G401 (cell line): ENCODE measurements at regions not wholly inside any gene's neighbourhood (a gene's known extent, or its start where the extent isn't known, plus 50 kb on each side); places are given as distances from the start of the nearest gene placed in this dataset.
"Not testable (repeated sequence)": the region's sequence is repeated elsewhere in the genome, so short reads cannot be mapped to it uniquely, and the experiment has no call there.

Experiments
- DNase-seq: peaks from one replicate; pipeline ENCODE4 v3.0.0-alpha.2; 2015; ENCODE audit warnings: low spot score
- in situ Hi-C: cut with HindIII; loops from 2 replicates; pipeline ENCODE4 v1.10.0; 2016; ENCODE audit warnings: low sequenced_read_pairs, mixed read lengths

DNA sequence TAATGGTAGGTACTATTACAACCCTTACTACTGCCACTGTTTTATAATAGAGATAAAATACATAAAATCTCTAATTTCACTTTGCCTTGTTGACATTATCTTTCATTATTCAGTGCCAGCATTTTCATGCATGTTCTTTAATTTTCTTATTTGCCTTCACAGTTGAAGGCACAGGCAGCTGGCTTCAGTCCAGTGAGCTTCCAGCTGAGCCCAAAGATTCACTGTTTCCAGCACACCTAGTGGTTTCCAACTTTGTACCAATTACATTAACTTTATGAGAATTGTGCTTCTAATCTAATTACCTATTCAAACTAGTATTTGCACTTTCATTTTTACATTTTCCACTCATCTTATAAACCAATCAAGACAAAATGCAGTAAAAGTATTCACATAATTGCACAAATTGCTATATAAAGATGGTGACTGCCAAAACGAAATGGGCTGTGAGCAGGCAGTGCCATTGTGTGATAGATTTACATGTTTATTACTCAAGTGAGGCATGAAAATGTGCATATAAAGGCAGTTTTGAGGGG lies 228.3 kb downstream of the MFSD1 start:
- in situ Hi-C loops, result no loop called here
- no peak for DNase-seq

DNA sequence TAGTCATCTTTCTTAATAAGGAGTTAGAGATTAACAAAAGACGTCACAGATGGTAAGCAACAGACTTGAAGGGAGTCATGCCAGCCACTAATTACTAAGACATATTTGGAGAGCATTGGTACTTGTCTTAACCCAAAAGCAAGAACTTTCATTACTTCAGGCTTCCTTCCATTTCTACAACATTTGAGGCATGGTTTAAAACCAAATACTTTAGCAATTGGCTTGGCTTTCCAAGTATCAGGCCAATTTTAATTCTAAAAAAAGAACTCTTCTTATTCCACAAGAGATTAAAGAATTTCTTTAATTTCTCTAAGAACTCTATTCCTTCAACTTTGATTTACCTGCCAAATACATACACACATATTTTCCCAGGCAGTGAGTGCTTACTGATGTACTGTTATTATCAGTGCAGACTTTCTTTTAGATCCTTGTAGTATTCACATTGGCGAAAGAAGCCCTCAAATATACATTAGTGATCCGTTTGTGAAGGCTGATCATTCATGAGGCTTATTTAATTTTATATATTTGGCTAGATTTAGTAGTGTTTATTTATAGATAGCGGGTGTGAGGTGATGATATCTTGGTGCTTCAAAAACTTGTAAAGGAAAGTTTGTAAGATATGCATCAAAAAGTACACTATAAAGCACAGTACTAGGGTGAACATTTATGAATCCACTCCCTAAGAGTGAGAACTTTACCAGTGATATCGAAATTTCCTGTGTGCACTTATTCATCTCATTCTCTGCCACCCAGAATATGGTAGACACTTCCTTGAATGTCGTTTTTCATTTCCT lies 229.2 kb downstream of the MFSD1 start:
- in situ Hi-C loops, result no loop called here
- DNase-seq, result no peak

DNA sequence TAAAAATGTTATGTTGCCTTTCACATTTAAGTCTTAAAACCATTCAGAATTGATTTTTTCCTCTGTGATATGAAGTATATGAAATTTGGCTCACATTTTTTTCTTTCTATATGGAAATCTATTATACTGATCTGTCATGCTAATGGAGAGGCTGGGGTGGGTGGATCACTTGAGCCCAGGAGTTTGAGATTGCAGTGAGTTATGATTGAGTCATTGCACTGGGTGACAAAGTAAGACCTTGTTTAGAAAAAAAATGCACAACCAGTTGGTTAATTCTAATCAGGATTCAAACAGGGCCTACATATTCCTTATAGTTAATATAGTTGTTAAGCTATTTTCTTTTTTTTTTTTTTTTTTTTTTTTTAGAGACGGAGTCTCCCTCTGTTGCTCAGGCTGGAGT lies 230.5 kb downstream of the MFSD1 start:
- in situ Hi-C loops, result no loop called here
- DNase-seq, result no peak

DNA sequence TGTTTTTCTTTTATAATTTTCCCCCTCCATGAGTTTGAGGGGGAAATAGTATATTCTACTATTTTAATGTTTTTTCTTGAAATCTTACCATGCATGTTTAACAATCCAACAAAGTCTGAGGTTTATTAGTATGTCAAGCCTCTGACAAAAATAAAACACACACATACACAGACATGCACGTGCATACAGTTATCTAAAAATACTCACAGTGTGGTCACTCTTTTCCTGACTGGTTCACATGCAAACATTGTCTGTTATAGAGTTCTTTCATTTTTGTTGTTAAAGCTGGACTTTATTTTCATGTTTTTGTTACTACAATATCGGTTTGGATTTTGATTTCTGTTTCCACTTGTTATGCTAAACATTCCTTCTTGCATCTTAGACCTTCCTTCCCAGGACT lies 236.6 kb downstream of the MFSD1 start:
- no peak for DNase-seq
- in situ Hi-C loops, result no loop called here

DNA sequence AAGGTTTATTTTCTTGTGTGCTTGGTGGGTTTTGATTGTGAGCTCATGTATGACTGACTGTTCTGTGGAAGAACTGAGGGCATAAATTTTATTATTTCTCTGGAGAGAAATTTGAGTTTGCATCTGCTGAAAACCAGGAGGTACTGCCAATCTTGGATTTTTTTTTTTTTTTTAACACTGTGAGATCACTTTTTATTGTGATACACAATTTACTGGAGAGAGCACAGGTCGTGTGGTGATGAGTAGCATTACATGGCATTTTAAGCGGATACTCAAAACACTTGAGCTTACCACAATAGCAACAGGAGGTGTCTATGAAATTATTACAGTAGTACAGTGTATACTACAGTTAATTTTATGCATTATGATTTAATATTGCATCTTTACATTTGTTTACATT lies 237.4 kb downstream of the MFSD1 start:
- in situ Hi-C loops, result no loop called here

DNA sequence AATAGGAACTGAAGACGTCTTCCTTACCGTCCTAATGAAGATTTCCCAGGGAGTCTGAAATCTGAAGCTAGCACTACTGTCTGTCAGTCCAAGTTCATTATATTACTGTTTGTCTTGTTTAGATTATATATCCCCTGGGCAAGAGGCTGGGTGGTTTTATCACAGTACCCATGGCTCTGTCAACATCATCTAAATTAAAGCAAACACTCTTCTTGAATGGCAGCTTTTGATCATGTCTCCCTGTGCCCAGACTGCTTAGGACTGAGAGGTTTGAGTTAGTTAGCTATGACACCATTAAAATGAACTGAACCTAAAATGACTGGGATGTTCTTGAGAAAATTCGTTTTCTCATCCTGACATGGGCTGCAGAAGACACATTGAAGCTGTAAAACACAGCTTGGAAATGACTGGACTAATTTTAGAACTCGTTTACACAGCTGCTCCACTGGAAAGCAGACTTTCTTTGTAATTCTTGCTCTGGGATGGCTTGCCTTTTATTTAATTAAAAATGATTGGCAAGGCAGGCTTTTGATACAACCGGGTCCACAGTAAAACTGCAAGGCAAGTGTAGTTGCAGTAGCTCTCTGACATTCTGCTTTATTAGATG lies 243.5 kb downstream of the MFSD1 start:
- DNase-seq, result no peak
- in situ Hi-C loops, result no loop called here

More for the DNA sequence above, 237.4 kb downstream of the MFSD1 start:
- DNase-seq, result no peak

DNA sequence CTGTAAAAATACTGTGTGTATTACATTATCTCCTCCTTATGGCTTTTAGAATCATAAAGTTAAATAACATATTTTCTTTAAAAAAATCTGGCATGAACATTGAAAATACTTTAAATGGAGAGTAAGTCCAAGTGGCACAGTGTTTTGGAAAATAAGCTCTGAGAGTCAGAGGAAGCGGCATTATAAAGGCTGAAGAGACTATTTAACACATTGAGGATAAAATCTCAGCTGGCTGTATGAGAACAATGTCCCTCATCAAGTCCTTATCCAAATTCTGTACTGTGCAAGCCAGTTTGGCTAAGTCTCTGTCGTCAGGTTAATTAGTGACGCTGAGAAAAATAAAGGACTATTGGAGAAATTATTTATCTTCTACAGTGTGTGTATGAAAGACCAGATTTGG lies 245.5 kb downstream of the MFSD1 start:
- no peak for DNase-seq
- in situ Hi-C loops, result no loop called here

DNA sequence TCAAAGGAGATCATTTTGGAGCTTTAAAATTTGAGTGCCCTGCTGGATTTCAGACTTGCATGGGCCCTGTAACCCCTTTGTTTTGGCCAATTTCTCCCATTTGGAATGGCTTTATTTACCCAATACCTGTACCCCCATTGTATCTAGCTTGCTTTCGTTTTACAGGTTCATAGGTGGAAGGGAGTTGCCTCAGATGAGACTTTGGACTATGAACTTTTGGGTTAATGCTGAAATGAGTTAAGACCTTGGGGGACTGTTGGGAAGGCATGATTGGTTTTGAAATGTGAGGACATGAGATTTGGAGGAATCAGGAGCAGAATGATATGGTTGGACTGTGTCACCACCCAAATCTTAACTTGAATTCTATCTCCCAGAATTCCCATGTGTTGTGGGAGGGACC lies 250.6 kb downstream of the MFSD1 start:
- DNase-seq, in situ Hi-C loops: not testable (repeated sequence)

DNA sequence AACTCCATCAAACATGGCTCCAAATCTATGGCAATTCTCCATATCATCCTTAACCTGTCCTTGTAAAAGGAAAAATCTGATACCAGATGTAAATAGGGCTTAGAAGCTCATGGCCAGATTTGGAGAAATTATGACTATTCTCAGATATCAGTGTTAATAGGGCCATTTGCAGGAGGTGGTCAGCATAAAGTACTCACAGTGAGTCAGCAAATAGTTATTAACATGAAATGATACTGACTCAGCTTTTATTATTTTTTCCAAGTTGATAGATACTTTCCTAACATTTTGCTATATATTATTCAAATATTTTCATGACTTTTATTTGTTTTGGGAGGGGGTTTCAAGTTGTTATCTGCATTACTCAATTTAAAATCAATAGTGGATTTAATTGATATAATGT lies 255.8 kb downstream of the MFSD1 start:
- in situ Hi-C loops, result no loop called here
- DNase-seq, result no peak

DNA sequence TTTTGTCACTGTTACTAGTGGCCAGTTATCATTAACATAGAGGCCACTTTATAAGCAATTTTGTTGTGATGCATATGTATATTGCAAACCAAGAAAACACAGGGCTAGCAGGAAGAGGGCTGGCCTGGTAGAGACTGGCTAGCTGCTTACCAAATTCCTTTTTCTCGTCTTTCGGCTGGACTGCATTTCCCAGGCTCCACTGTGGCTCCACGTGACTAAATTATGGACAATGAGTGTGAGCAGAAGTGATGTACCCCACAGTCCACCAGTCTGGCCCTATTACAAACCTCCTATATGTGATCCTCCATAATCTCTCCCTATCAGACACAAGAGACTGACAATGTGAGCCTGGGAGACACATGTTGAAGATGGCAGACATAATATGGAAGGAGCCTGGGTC lies 257.0 kb downstream of the MFSD1 start:
- no peak for DNase-seq
- in situ Hi-C loops, result no loop called here

DNA sequence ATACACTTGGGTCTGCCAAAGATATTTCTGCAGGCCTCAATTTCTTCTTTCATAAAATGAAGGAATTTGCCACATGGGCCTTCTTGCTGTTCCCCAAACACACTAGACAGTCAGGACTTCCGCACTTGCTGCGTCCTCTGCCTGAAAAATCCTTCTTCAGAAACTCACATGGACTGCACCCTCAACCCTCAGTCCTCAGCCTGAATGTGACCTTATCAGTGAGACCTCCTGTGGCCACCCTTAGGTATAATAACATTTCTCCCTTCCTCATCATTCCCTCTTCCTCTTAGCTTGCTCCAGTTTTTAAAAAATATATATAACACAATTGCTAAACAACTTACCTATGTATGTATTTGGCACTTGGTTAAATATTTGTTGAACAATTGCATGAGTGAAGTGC lies 257.5 kb downstream of the MFSD1 start:
- in situ Hi-C loops, result no loop called here
- no peak for DNase-seq

DNA sequence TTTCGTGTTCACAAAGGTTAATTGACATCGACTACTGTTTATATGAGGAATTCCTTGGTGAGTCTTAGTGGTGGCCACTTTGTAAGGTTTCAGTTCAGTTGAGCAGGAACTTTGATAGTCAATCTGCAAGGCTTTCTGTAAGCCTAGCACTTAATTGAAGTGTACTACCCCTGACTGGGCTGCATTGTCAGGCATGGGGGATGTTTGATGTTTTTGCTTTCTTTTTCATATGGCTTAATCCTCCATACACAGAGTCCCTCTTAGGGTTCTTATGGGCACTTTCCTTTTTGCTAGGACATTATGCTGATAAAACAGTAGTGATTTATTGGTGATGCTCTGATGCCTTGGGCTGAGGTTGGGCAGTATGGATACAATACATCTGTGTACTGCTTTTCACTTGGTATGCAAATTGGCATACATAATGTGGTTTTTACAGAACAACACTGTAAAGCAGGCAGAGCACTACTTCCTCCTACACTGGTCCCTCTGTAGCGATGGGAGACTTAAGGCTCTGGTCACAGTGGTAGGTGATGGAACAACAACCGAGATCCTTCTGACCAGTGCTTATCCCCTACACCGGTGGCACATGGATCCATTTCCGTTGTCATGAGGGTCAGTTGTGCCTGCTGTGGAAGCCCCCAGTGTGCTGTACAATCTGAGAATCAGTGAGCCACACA lies 261.0 kb downstream of the MFSD1 start:
- in situ Hi-C loops, result no loop called here
- DNase-seq, result no peak

DNA sequence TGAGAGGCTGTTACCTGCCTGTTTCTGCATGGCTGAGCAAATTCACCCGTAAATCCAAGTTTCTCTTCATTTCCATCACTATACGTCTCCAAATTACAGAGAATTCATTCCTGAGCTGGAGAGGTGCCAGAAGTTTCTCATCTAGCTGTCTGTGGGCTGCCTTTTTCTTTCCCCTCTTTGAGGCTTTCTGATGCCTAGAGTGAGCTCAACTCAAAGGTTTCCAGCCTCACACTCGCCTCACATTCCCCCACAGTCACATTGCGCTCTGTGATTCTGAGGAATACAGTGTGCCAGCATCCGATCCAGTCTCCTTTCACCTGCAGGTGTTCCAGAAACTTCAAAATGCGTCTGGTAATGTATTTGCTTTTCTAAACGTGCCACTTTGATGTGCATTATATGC lies 267.2 kb downstream of the MFSD1 start, which contains the start of gene IQCJ:
Gene IQCJ, plus strand, starts transcription at position 229 of the 400 bp plus-strand sequence.
- in situ Hi-C loops, result no loop called here
- no peak for DNase-seq

DNA sequence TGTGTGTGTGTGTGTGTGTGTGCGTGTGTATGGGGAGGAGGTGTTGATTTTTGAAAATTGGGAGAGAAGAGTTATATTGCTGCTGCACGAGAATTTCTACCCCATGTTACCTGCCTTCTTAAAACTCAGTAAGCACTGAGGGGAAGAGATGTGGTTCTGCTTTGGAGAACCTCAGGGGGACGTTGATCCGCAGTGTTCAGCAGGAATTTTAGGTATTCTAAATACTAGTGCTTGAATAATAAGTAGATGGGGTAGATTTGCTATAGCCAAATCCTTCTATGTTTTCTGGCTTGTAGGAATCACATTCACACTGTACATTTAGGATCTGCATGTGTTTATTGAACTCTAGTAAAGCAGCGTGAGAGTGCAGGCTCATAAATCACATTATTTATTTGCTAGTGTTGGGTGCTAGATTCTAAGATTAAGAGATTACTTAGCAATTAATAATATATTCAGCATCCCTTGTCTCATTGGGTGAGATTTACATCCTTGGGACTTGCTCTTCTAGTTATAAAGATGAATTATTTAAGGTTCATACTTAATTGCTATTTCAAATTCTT lies 268.1 kb downstream of the MFSD1 start:
- in situ Hi-C loops, result no loop called here
- DNase-seq, result no peak

DNA sequence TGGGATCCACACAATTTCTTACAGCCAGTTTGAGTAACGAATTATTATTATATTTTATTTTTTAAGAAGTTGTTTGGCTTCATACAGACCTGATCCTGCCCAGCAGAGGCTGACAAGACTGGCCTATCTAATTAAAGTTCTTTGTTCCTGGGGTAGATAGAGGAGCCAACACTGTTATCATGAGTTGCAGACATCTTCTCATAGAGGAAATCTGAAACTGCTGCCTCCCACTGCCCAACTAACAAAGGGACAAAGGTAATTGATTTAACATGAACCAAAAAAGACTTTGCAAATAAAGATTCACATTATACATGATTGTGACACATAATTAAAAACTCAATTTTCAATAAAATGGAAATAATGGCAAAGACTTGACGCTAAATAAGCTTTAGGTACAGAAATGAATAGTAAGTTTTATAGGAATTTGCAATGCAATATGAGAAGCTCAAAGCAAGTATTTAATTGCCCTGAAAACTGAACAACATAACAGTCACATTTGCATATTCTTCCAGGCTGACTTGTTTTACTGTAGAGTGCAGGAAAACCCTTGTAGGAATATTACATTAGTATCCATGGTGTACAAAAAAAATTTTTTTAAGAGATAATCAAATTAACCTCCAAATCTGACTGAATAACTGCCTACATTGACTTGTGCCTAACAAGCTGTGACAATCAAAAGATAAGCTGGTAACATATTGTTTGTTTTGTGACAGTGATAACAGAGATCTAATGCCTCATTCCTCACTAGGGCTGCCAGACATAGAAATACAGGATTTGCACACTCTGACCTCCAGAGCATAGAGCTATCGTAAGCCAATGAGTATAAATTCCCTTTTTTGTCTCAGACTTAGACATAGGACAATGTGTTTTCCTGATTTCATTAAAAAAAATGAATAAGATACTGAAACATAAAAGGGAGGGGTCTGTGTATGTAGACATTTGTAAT lies 273.2 kb downstream of the MFSD1 start:
- DNase-seq, result no peak
- in situ Hi-C loops, result no loop called here

DNA sequence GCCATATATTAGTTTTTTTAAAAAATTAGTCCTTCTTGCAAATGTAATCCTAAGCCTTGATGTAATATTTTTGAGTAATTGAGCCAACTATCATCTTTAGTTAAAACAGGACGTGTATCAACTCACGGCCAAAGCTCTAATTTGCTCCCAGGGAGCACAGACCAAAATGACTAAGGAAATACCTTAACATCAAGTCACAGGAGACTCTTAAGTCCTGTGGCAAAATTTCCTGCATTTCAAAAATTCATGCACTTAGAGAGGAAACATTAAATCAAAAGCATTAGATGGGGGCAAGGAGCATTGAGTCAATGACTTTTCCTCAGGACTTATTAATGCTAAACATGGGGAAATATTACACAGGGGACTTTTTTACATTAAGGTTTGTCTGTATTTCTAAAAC lies 276.0 kb downstream of the MFSD1 start:
- in situ Hi-C loops, result no loop called here
- DNase-seq, result no peak

DNA sequence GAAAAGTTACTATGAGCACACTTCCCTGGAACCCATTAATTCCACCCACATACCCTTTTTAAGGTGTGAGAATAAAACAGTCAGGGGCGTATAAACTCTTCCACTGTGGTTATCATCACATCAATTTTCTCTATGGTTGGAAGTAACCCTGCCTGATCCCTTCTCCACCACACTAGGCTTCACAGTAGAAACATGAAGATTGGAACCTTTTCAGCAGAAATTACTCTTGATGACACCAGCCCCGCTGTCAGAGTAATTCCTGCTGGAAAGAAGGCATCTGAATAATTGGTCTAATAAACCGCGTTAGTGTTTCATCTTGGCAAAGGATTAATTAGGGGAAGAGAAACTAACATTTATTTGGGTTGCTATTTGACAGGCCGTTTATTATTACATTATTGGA lies 278.4 kb downstream of the MFSD1 start:
- in situ Hi-C loops, result no loop called here
- DNase-seq, result no peak

DNA sequence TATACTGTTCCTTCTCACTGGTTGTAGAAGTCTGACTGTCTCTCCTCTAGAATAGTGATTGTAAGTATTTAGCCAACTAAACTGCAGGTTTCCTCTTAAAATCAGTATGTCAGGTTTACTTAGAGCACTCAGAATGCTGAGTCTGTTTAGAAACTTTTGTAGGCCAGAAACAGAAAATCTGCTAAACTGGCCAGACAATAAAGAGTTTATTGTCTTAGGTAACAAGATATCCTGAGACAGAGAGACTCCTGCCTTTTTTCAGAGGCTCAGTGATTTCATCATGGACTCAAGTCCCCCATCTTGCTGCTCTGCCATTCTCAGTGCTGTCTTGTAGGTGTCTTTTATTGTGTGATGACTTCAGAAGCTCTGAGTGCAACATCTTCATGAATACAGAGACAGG lies 279.0 kb downstream of the MFSD1 start:
- in situ Hi-C loops, result no loop called here
- DNase-seq, result no peak

DNA sequence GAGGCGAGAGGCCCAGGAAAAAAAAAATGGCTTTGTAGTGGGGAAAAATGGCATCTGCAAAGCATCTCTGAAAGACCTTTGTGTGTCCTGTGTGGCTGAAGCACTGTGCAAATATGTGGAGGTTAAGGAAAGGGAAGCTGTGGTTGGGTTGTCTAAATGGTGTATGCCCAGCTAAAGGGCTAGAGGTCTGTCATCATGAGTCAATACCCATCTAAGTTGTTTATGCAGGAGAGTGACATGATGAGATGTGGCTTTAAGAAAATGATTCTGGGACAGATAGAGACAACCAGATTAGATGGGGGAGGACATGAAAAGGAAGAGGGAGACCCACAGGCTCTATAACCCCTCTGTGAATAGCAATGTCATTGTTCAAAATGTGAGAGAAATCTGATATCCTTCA lies 280.7 kb downstream of the MFSD1 start:
- in situ Hi-C loops, result no loop called here
- no peak for DNase-seq
